ENCODE measurements at regions not wholly inside any gene's neighbourhood (a gene's known extent, or its start where the extent isn't known, plus 50 kb on each side); places are given as distances from the start of the nearest gene placed in this dataset.

- in situ Hi-C loops (cut with MboI) = no loop called here
- FAIRE-seq = no peak
Measured at GRCh38 chr1:5455056-5455455, 537.2 kb downstream of the NPHP4 start.

More at GRCh38 chr1:5455056-5455455, 537.2 kb downstream of the NPHP4 start:
- no peaks in the 10 kb centered on the region for H3K79me2 ChIP-seq (ENCODE audit: control insufficient read depth, insufficient read depth, low read length)
- no peak overlapping the region for H3K27ac ChIP-seq (ENCODE audit: control insufficient read depth, insufficient read depth)
- 23% methylated on average over 9 of the region's 9 CpGs for WGBS (ENCODE audit: insufficient coverage, insufficient replicate concordance, low lambda C conversion rate, missing lambda C conversion rate)
- H2AFZ ChIP-seq (ENCODE audit: control insufficient read depth, low read depth, low read length) = no peak overlapping the region
- H3K4me1 ChIP-seq (ENCODE audit: control insufficient read depth, insufficient read depth, low read length) = no peaks in the 10 kb centered on the region
- H3K27me3 ChIP-seq (replicated peaks in 1 of 2; ENCODE audit: control insufficient read depth in 2 of 2, insufficient read depth in 2 of 2, low read length in 1 of 2) = no peaks in the 10 kb centered on the region
- no peaks in the 10 kb centered on the region for H3K36me3 ChIP-seq (ENCODE audit: control insufficient read depth in 2 of 2, insufficient read depth in 2 of 2, low read length in 1 of 2)
- no peaks in the 10 kb centered on the region for H4K20me1 ChIP-seq (ENCODE audit: control insufficient read depth, insufficient read depth)
- no peak overlapping the region for H3K4me2 ChIP-seq (ENCODE audit: control insufficient read depth, insufficient read depth)
- no peak overlapping the region for H3K9ac ChIP-seq (ENCODE audit: control insufficient read depth, insufficient read depth, low read length)
- H3K4me3 ChIP-seq = no peak overlapping the region
- no TSS peak for BruUV-seq (replicated peaks)
- no peak for DNase-seq (ENCODE audit: low read depth, low spot score)
- intact Hi-C loops (cut with micrococcal nuclease; ENCODE audit: unreplicated experiment) = no loop called here
- ChIA-PET RAD21 (ENCODE audit: unreplicated experiment) (no interaction called here), CTCF (no interaction called here), SMC1A (ENCODE audit: uncharacterized antibody, unreplicated experiment) (no interaction called here), POLR2A (no interaction called here)
- H3K9me3 ChIP-seq (replicated peaks; ENCODE audit: control insufficient read depth, insufficient read depth, low read length) = no peaks in the 10 kb centered on the region
- no peak for ATAC-seq
- TF ChIP-seq SMAD1 (IDR thresholded peaks at IDR 0.05; ENCODE audit: low read depth, partially characterized antibody) (no peak), E2F8 (IDR thresholded peaks at IDR 0.05; ENCODE audit: low read depth, partially characterized antibody) (no peak), ZNF24 (IDR thresholded peaks at IDR 0.05) (no peak), BMI1 (IDR thresholded peaks at IDR 0.05; ENCODE audit: borderline replicate concordance) (no peak), POU2F2 (IDR thresholded peaks at IDR 0.05; ENCODE audit: borderline replicate concordance, low read depth, low read length) (no peak), HDAC6 (IDR thresholded peaks at IDR 0.05; ENCODE audit: unreplicated experiment) (no peak), BHLHE40 (IDR thresholded peaks at IDR 0.05; ENCODE audit: borderline replicate concordance in 1 of 2, low read depth in 2 of 2, low read length in 1 of 2) (no peak)
